RCC 7860 (cell line): ENCODE measurements at regions not wholly inside any gene's neighbourhood (a gene's known extent, or its start where the extent isn't known, plus 50 kb on each side); places are given as distances from the start of the nearest gene placed in this dataset.
"Not testable (repeated sequence)": the region's sequence is repeated elsewhere in the genome, so short reads cannot be mapped to it uniquely, and the experiment has no call there.

ENCODE experiments used
- DNase-seq: peaks from one replicate; pipeline ENCODE4 v3.0.0-alpha.2; 2015; ENCODE audit warnings: low spot score
- FAIRE-seq: peaks from 2 replicates; lab custom pipeline; 2012; peaks lifted over from hg19 to GRCh38; lab: Jason Lieb, UNC

DNA sequence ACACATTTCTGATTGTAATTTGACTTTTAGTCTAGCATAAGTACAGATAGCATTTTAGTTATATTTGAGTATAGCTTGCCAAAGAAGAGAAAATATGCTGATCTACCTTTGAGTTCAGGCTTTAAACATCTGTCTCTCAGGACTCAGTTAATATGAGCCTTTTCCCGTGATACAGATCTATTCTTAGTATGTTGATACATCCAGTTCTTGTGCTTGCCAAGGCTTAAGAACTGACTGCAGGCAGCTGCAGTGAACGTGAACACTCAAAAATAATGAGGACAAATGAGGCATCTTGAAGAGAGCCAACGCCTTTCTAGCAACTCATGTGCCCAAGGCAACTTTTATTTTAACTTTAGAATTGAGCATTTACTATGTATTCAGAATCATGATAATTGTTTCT lies 325.5 kb downstream of the SI start:
- FAIRE-seq (no peak), DNase-seq (no peak)

DNA sequence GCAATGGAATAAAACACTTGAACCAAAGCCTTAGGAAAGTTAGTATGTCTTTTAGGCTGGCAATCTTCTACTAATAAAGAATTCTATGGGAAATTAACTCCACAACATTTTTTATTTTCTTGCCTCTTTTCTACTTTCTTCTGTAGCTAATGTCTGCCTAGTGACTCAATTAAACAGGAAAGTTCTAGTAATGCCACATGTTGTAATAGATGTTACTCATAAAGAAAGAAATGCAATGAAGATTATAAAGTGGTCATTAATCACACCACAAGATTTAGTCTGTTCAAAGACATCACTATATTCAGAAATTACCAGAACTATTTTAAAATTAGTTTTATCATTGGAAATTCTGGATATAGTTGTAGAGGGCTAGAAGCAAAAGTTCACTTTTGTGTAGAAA lies 329.7 kb downstream of the SI start:
- no peak for FAIRE-seq
- no peak for DNase-seq

DNA sequence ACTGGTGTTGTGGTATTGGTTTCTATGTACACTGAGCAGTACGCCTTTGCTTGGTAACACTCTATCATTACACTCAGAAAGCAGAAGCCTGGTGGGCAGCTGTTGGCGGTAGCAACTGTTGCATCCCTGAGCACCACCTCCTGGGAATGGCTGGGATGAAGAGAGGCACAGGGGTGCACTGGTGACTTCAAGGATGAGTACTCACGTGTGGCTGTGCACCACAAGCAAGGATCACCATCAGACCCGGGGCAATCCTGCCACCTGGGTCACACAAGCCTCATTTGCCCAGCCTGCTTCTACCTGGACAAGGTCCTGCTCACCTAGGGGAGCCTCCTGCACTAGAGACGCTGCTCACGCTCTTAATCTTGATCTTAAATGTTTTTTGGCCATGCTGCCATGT lies 336.4 kb downstream of the SI start:
- no peak for DNase-seq
- FAIRE-seq = no peak

DNA sequence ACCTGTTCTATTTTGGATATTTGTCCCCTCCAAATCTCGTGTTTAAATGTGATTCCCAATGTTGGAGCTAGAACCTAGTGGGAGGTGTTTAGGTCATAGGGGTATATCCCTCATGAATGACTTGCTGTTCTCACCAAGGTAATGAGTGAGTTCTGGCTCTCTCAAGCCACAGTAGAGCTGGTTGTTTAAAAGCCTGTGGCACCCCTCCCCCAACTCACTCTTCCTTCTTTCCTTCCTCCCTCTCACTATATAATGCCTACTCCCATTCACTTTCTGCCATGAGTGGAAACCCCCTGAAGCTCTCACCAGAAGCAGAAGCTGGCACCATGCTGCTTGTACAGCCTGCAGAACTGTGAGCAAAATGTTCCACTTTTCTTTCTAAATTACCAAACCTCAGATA lies 341.1 kb downstream of the SI start:
- DNase-seq = no peak
- FAIRE-seq = no peak

DNA sequence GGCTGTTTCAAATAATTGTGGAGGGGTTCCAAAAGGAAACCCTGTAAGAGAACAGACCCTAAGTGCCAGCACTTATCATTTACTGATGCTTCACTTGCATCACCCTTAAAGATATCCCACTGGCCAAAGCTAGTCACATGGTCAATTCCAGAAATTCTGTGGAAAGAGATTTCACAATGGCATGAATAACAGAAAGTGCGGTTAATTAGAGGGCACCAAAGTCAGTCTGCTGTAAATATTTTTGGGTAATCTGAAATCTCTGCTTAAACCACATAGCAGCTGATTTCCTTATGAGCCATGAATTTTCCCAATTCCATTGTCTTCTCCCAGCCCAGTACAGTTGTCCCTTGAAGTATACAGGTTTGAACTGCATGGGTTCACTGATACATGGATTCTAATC lies 346.1 kb downstream of the SI start:
- FAIRE-seq (no peak), DNase-seq (no peak)

DNA sequence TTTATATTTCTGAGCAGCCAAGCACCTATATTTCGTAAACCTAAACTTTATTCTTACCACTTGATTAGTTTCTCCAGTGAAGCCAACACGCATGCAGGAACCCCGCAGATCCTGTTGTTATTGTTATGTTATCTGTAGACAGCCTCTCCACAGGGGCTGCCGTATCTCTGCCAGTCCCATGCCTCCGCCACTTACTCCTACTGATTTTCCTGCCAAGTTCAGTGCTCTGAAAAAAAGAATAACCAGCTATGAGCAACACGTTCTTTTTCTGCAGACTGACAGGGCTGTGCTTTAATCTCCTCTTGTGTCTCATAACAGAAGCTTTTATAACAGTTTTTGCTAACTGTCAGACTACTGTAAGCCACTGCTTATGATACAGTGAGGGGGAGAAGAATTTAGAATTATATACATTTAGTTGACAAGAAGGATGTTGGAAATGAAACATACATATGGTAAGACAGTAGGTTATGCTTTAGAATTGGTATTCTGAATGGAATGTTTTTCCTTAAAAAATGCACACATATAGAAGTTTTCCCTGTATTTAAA lies 347.4 kb downstream of the SI start:
- DNase-seq = no peak
- FAIRE-seq = no peak

DNA sequence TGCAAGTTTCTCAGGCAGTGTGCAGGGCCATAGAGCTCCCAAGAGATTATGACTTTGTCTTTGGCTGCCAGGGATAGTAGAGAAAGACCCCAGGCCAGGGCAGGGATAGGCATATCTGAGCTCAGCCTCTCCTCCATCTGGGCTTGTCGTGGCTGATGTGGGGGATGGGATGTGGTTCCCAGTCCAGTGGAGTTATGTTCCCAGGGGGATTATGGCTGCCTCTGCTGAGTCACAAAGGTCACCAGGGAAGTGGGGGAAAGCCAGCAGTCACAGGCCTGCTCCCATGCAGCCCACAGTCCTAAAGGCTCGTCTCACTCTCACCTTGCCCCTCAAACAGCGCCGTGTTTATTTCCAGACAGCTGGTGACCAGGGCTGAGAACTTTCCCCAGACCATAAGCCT lies 354.9 kb downstream of the SI start:
- FAIRE-seq = no peak

DNA sequence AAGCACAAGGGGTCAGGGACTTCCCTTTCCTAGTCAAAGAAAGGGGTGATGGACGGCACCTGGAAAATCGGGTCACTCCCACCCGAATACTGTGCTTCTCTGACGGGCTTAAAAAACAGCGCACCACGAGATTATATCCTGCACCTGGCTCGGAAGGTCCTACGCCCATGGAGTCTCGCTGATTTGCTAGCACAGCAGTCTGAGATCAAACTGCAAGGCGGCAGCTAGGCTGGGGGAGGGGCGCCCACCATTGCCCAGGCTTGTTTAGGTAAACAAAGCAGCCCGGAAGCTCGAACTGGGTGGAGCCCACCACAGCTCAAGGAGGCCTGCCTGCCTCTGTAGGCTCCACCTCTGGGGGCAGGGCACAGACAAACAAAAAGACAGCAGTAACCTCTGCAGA lies 375.5 kb downstream of the SI start:
- not testable (repeated sequence) for DNase-seq, FAIRE-seq

More for the DNA sequence above, 354.9 kb downstream of the SI start:
- no peak for DNase-seq

DNA sequence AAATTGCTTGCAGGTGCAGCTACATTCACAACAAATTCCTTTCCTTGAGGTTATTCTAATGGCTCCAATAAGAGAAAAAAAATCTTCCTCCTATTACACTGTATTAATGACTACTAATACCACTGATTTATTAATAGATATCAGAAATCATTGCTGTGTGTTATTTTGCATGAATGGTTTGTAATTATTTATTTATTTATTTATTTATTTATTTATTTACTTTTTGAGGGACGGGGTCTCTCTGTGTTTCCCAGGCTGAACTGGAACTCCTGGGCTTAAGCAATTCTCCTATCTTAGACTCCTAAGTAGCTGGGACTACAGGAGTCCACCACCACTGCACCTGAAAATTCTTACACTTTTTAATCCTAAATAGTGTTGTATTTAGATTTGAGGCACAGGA lies 390.4 kb downstream of the SI start:
- no peak for FAIRE-seq
- DNase-seq = no peak

DNA sequence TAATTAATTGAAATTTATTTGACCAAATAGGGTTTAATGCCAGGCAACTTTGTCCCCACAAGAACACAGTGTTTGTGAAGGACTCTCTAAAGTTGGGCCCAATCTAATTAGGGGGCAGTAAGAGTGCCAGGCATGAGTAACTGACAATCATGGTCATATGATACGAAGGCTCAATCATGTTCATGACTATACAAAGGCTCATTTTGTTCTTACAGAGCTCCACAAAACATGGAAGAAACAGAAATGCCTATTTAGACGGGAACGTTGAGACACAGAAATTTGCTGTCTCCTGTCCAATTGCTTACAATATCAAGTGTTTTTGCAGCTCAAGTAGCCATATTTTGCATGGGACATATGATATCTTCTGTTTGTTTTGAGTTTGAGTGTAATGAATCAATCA lies 391.1 kb downstream of the SI start:
- DNase-seq = no peak
- no peak for FAIRE-seq

DNA sequence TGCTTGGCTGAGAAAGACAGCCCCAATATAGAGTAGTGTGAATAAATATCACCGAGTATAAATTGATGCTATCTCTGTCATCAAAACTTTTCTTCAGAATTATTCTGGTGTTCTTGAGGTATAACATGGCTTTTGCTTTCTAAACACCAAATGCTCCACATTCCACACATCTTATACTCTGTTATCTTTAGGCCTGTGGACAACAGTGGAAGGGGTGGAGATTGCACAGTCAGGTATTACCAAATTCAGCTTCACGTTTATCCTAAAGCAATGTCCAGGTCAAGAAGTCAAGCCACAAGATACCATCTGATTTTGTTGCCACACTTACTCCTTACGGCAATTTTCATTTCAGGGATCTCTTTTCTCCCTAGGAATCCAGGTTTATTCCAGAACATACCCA lies 394.8 kb downstream of the SI start:
- no peak for FAIRE-seq

DNA sequence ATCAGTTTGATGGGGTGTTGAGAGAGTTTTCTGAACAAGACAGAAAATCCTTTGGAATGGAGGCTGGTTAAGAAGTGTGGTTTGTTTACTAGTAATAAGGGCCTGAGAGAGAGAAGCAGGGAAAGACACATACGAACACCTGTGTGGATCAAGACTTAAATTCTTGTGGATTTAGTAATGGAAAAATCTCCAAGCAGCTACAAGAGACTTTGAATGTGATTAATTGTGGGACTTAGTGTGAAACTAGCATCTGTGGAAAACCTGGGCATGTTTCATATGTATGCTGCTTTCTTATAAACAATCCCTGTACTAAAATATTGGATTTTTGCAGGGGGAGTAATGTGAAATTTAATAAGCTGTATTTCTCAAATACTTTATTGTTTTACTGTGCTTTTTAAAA lies 399.1 kb downstream of the SI start:
- DNase-seq = no peak
- no peak for FAIRE-seq

More for the DNA sequence above, 394.8 kb downstream of the SI start:
- DNase-seq = no peak

DNA sequence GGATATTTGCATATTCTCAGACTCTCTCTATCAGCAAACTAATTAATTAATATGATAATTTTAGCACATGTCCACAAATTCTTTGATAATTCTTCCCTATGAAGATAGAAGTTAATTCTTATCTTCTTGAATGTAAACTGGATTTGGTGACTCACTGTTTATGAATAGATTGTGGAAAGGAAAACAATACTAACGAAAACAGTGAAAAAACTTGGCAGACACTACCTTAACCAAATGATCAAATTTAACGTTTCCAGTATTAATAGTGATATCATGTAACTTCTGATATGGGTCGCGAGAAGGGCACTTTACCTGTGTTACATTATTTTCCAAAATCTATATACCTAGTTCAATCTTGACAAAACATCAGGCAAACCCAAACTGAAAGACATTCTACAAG lies 401.0 kb downstream of the SI start:
- no peak for DNase-seq
- no peak for FAIRE-seq

DNA sequence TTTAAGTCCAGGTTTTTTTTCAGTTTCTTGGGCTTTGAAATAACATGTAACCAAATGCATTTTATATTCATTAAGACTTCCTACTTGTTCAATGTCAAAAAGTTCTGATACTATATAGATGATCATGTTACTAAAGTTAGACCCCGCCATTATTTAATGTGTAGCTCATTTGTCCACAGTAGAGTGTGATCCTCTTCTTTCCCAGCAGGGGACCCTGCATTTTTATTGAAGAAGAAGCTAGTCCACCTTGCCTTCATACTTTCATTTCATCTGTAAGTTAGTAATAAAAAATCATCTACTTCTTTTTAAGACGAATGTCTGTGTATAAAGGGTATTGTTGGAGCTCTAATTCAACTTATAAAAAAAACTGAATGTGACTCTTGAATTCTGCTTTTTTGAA lies 404.6 kb downstream of the SI start:
- FAIRE-seq (no peak), DNase-seq (no peak)

DNA sequence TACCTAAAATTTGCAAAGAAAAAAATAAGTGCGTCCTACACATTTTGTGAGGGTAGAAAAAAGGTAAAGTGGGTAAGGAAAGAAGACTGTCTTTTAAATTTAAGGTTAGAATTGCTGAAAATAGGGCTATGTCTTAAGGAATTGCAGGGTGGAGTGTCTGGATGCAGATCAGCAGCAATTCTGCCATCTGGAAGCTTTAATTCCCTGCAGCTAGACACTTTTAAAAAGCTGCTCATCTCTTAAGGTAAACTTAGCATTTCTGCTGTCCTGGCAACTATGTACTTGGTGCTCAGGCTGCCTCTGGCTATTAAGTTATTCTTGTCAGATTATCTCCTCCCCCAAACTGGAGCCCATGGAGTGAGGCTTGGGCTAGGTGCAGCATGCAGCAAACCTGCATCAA lies 420.2 kb downstream of the SI start:
- DNase-seq = no peak
- no peak for FAIRE-seq

DNA sequence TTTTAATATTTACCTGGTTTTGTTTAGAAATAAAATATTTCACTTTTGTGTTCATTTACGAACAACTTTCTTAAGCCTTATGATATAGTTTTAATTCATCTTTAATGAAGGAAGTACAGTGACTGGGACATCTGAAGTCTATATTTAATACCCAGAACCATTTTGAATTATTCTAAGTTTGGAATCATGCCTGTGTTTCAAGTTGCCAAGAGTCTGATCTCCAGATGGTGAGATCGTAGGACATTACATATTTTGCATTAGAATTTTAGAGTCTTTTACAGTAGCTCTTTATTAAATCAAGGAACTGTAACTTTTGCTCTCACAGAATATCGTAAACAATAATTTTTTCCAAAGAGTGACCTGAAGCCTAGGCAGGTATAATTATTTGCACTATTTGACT lies 420.7 kb downstream of the SI start:
- DNase-seq (no peak), FAIRE-seq (no peak)

DNA sequence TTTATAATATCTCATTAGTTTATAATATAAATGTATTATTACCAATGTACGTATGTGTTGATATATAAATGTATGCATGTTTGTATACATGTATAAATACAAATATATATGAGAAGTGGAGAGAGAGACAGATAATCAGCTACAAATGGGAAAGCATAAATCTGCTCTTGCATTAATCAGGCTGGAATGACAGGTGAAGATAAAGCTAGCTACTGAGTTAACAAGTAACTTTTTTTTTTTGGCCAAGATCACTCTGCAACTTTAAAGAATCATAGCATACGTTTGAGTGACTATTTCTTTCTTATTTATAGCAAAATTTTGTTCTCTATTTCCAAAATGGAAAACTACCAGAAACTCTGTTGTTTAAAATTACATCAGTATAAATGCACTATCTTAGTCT lies 422.8 kb downstream of the SI start:
- DNase-seq (no peak), FAIRE-seq (no peak)

DNA sequence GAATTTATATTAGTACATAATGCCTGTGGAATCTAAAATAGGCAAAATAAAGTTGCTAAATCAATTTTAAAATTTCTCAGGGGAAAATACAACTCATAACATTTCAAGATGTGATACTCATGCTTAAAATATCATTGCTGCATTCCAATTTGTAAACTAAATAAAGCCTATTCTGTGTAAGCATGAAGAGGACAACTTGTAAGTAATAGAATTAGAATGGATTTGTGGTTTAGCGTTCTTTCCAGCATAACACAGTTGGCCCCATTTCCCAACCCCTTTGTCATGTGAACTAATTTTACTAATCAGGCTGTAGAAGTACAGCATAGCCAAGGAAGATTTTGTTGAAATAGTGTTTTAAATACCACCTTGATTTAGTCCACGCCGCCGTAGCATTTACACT lies 437.2 kb downstream of the SI start:
- FAIRE-seq (no peak), DNase-seq (no peak)

DNA sequence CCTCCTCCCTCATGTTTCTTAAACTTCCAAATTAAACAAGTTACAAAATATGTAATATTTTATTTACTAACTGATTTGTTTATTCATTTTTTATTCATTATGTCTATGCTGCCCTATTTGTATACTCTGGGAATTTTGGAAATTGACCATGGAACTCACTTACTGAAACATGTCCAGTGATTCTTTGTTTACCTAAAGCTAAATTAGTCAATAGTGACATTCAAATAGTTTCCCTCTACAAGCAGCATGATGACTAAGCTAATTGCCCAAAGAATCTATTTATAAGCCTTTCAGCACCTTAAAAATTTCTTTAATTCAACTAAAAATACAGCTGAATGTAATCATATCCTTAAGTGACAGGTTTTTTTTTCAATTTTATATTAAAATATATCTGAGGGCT lies 437.7 kb downstream of the SI start:
- FAIRE-seq (no peak), DNase-seq (no peak)

DNA sequence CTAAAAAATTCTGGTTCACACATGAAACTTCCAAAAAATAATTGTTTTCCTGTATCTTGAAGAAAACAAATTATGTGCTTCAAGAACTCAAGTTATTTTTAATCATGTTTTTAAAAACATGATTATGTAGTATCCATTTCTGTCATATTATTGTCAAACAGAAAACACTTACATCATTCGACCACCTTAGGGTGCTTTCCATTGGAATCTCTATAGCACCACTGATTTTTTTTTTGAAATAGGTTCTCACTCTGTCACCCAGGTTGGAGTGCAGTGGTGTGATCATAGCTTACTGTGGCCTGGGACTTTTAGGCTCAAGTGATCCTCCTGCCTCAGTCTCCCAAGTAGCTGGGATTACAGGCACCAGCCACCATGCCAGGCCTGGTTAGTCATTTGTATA lies 457.3 kb downstream of the SI start:
- no peak for FAIRE-seq

DNA sequence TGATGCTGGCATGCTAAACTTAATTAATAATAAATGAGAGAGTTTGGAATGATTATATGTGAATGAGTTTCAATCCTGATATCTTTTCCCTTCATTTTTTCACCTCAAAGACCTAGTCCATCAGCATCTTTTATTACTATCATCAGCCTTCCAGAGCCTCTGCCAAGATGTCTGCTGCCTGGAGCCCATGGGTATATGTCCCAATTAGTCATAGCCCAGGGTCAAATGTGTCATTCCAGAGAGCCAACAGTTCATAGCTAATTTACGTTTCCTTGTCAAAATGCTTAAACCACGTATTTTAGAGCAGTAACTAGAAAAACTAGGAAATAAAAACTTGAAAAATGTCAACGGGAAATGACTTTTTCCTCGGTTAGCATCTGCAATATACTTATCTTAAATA lies 457.9 kb downstream of the SI start:
- no peak for FAIRE-seq
- DNase-seq = no peak

More for the DNA sequence above, 457.3 kb downstream of the SI start:
- DNase-seq = no peak

DNA sequence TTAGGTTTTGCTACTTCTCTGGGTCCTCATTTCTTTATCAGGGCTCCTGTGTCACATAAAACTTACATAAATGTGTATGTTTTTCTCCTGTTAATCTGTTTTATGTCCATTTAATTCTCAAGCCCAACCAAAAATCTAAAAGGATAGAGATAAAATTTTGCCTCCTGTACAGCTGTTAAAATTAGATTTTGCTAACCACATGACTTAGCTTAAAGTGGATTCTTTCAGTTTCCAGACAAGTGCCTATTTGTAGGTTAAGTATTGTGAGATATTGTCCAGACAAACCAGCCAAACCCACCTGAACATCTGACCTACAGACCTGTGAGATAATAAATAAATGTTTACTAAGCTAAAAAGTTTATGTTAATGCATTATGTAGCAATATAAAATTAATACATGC lies 465.5 kb downstream of the SI start:
- FAIRE-seq (no peak), DNase-seq (no peak)

DNA sequence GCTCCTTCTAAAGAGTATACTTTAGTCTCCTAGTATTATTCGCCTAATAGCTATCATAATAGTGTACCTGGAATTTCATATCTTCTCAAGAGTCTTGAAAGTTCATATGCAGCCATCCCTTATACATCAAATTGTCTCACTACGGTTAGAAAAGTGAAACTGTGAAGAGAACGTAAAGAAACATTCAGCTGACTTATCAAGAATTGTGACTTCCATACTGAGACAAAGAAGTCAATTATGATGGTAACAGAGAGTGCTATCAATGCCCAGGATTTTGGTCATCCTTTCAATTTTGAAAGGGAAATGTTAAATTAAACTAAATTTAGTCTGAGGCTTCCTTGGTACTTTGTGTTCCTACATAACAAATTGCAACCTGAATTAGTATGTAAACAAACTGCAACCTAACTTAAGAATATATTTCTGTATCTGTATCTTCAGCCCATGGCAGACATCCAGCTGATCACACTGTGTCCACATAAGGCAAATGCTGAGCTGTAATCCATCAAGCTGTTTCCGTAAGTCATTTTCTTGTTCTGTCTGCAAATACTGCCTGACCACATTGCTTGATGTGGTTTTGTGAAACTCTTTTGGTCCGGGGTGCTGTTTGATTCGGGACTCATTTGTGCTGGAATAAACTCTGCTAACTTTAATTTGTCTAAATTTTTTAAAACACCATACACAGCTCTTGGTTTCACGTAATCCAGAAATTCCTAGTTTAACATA lies 469.6 kb downstream of the SI start:
- DNase-seq (no peak), FAIRE-seq (no peak)
